AG04450 (cell line): ENCODE measurements at regions not wholly inside any gene's neighbourhood (a gene's known extent, or its start where the extent isn't known, plus 50 kb on each side); places are given as distances from the start of the nearest gene placed in this dataset.
"Not testable (repeated sequence)": the region's sequence is repeated elsewhere in the genome, so short reads cannot be mapped to it uniquely, and the experiment has no call there.

Experiments
- CTCF ChIA-PET: fragments of 300-600, 350-600 bp; formaldehyde crosslinking; extraction: SDS; loops from one replicate; lab custom pipeline; 2022; ENCODE audit warnings: antibody characterized with exemption, inconsistent platforms; lab: Charles Lee
- POLR2A ChIA-PET: fragments of 350-600 bp; formaldehyde crosslinking; extraction: SDS; loops from one replicate; lab custom pipeline; 2021; ENCODE audit warnings: antibody characterized with exemption, inconsistent platforms; lab: Yijun Ruan, JAX
- DNase-seq: peaks from one replicate; pipeline ENCODE4 v3.0.0-alpha.2; 2011; ENCODE audit warnings: low read depth, low spot score
- H3K27ac ChIP-seq: one replicate; pipeline ENCODE4 v1.5.1; 2012; ENCODE audit warnings: low read depth, low read length, control low read depth
- H3K27me3 ChIP-seq: one replicate; pipeline ENCODE4 v1.6.0; 2012; ENCODE audit warnings: low read length; ENCODE audit not compliant: control insufficient read depth, insufficient read depth
- H3K4me3 ChIP-seq: 2 replicates; pipeline ENCODE4 v1.5.1; 2011; ENCODE audit warnings: mild to moderate bottlenecking, low read depth, low read length, control low read depth
- H3K9me3 ChIP-seq: 2 replicates; pipeline ENCODE4 v1.5.1; 2012; ENCODE audit warnings: low read length; ENCODE audit not compliant: control insufficient read depth, insufficient read depth

DNA sequence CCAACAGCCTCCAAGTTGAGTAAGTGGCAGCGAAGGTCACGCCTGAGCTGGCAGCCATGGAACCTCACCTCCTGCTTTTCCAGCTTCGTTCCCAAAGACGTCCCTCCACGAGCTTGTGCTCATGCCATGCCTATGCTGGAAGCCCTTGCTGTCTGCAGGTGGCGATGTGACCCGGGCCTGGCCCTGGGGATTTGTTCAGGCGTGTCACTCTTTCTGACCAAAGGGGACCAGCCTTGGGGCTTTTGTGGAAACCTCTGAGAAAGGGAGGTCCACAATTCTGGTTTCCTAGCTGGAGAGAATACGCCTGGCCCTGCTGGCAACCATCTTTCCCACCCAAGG is 183.4 kb downstream of the TRIM43 start:
- POLR2A ChIA-PET, H3K4me3 ChIP-seq, CTCF ChIA-PET, DNase-seq, H3K27ac ChIP-seq, H3K9me3 ChIP-seq, H3K27me3 ChIP-seq: not testable (repeated sequence)
